Activated T-cell treated with anti-CD3 and anti-CD28 coated beads, Interleukin-2, amount 50 U/mL, for 24 hours (primary cell): ENCODE measurements at regions not wholly inside any gene's neighbourhood (a gene's known extent, or its start where the extent isn't known, plus 50 kb on each side); places are given as distances from the start of the nearest gene placed in this dataset.
"Not testable (repeated sequence)": the region's sequence is repeated elsewhere in the genome, so short reads cannot be mapped to it uniquely, and the experiment has no call there.

Source experiments
- DNase-seq: peaks from one replicate; pipeline ENCODE4 v3.0.0-alpha.2; 2020
- H3K27ac Mint-ChIP-seq: 2 replicates; pipeline ENCODE4 v1.8.0; 2020; ENCODE audit warnings: mild to moderate bottlenecking, mixed read lengths
- H3K27me3 Mint-ChIP-seq: 2 replicates; pipeline ENCODE4 v1.8.0; 2020; ENCODE audit warnings: mixed read lengths
- H3K36me3 Mint-ChIP-seq: 2 replicates; pipeline ENCODE4 v1.8.0; 2020; ENCODE audit warnings: low read depth, mixed read lengths
- H3K4me1 Mint-ChIP-seq: 2 replicates; pipeline ENCODE4 v1.8.0; 2020; ENCODE audit warnings: low read depth, mixed read lengths
- H3K4me3 Mint-ChIP-seq: 2 replicates; pipeline ENCODE4 v1.8.0; 2020; ENCODE audit warnings: mild to moderate bottlenecking, moderate library complexity, mixed read lengths
- H3K9me3 Mint-ChIP-seq: 2 replicates; pipeline ENCODE4 v1.8.0; 2020; ENCODE audit warnings: mixed read lengths

- no peaks in the 10 kb centered on the region for H3K4me1 Mint-ChIP-seq
- H3K4me3 Mint-ChIP-seq = no peak overlapping the region
- DNase-seq = no peak
- peaks cover 16% of the 10 kb centered on the region for H3K9me3 Mint-ChIP-seq
- H3K27me3 Mint-ChIP-seq = no peaks in the 10 kb centered on the region
- no peaks in the 10 kb centered on the region for H3K36me3 Mint-ChIP-seq
- no peak overlapping the region for H3K27ac Mint-ChIP-seq
Observed at GRCh38 chr5:104599726-104600125, 1037.1 kb upstream of the NUDT12 start.

DNA sequence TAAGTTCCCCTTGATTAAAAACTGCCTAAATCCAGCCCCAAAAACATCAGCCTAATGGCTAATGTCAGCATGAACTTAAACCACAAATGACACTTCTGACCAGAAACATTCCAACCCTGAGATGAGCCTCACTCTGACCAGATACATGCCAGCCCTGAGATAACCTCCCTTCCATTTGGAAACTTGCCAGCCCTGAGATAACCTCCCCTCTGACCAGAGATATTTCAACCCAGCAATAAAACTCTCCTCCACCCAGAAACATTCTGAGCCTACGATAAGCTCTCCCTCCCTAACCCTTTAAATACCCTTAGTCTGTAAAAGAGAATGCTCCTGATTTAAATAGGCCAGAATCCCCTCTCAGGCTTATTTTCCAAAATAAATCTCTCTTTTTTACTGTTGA is 1035.7 kb upstream of the NUDT12 start:
- peaks cover 19% of the 10 kb centered on the region for H3K9me3 Mint-ChIP-seq
- H3K27ac Mint-ChIP-seq = no peak overlapping the region
- DNase-seq = no peak
- H3K27me3 Mint-ChIP-seq = no peaks in the 10 kb centered on the region
- H3K4me3 Mint-ChIP-seq = no peak overlapping the region
- no peaks in the 10 kb centered on the region for H3K4me1 Mint-ChIP-seq
- H3K36me3 Mint-ChIP-seq = no peaks in the 10 kb centered on the region

- H3K4me1 Mint-ChIP-seq = no peaks in the 10 kb centered on the region
- DNase-seq = no peak
- H3K36me3 Mint-ChIP-seq = no peaks in the 10 kb centered on the region
- no peak overlapping the region for H3K27ac Mint-ChIP-seq
- no peak overlapping the region for H3K4me3 Mint-ChIP-seq
- H3K27me3 Mint-ChIP-seq = no peaks in the 10 kb centered on the region
- peaks cover 22% of the 10 kb centered on the region for H3K9me3 Mint-ChIP-seq
Observed at GRCh38 chr5:104594850-104595249, 1032.3 kb upstream of the NUDT12 start.

DNA sequence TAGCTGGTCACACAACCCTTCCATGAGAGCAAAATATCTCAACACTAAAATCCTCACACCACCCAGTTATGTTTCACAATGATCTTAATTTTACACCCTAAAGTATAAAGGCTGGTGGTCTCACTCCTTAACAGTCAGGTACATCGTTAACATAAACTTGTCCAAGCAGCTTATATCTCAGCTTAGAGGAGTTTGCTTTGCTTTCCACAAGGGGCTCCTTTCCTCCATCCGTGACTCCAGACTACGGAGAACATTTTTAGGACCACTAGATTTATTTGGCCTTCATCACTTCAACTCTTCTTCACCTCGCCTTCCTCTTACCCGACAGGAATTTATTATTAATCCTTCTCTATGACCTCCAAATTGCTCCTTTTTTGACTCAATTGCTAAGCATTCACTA is 1014.1 kb upstream of the NUDT12 start:
- no peak for DNase-seq
- no peaks in the 10 kb centered on the region for H3K36me3 Mint-ChIP-seq
- H3K9me3 Mint-ChIP-seq = peaks cover 5% of the 10 kb centered on the region
- H3K27ac Mint-ChIP-seq = no peak overlapping the region
- no peaks in the 10 kb centered on the region for H3K27me3 Mint-ChIP-seq
- no peak overlapping the region for H3K4me3 Mint-ChIP-seq
- no peaks in the 10 kb centered on the region for H3K4me1 Mint-ChIP-seq

GRCh38 chr5:104573949-104574709 is 1011.5 kb upstream of the NUDT12 start:
- no peaks in the 10 kb centered on the region for H3K27me3 Mint-ChIP-seq
- no peak for DNase-seq
- H3K9me3 Mint-ChIP-seq = peaks cover 6% of the 10 kb centered on the region
- H3K27ac Mint-ChIP-seq = no peak overlapping the region
- H3K36me3 Mint-ChIP-seq = no peaks in the 10 kb centered on the region
- H3K4me1 Mint-ChIP-seq = no peaks in the 10 kb centered on the region
- H3K4me3 Mint-ChIP-seq = no peak overlapping the region

DNA sequence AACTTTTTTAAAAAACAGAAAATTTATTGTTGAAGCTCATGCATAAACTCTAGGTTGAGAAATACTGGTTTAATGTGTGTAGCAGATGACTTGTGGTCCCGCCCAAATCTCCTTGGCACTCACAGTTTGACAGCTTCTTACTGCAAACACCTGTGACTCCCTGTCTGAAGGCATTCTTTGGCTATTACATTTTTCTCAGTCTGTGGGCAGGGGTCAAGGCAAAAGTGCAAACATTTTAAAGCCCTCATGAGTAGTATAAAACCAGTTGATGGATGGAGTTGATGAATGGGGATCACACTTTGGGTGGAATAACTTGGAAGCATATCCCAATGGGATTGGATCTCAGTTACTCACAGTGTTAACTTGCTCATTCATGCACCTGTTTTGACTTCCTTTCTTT is 1007.0 kb upstream of the NUDT12 start:
- Mint-ChIP-seq H3K4me1 (no peaks in the 10 kb centered on the region), H3K9me3 (peaks cover 7% of the 10 kb centered on the region), H3K36me3 (no peaks in the 10 kb centered on the region), H3K27me3 (no peaks in the 10 kb centered on the region), H3K4me3 (no peak overlapping the region), H3K27ac (no peak overlapping the region)
- DNase-seq = no peak

GRCh38 chr5:104564530-104564929 is 1001.9 kb upstream of the NUDT12 start:
- no peaks in the 10 kb centered on the region for H3K36me3 Mint-ChIP-seq
- no peak overlapping the region for H3K4me3 Mint-ChIP-seq
- peaks cover 22% of the 10 kb centered on the region for H3K9me3 Mint-ChIP-seq
- no peak overlapping the region for H3K27ac Mint-ChIP-seq
- no peaks in the 10 kb centered on the region for H3K27me3 Mint-ChIP-seq
- H3K4me1 Mint-ChIP-seq = no peaks in the 10 kb centered on the region
- DNase-seq = no peak

DNA sequence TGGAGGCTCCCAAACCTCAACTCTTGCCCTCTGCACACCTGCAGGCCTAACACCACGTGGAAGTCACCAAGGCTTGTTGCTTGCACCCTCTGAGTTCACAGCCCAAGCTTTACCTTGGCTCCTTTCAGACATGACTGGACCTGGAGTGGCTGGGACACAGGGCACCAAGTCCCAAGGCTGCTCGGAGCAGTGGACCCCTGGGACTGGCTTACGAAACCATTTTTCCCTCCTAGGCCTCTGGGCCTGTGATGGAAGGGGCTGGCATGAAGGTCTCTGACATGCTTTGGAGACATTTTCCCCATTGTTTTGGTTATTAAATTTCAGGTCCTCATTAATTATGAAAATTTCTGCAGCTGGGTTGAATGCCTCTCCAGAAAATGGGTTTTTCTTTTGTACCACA is 994.4 kb upstream of the NUDT12 start:
- Mint-ChIP-seq H3K9me3 (peaks cover 18% of the 10 kb centered on the region), H3K36me3 (no peaks in the 10 kb centered on the region), H3K4me3 (no peak overlapping the region), H3K4me1 (no peaks in the 10 kb centered on the region), H3K27me3 (no peaks in the 10 kb centered on the region), H3K27ac (no peak overlapping the region)
- DNase-seq = no peak

GRCh38 chr5:104551628-104552027 is 989.0 kb upstream of the NUDT12 start:
- Mint-ChIP-seq H3K4me3 (no peak overlapping the region), H3K27me3 (no peaks in the 10 kb centered on the region), H3K27ac (no peak overlapping the region), H3K4me1 (no peaks in the 10 kb centered on the region), H3K9me3 (peaks cover 4% of the 10 kb centered on the region), H3K36me3 (no peaks in the 10 kb centered on the region)
- DNase-seq = no peak

DNA sequence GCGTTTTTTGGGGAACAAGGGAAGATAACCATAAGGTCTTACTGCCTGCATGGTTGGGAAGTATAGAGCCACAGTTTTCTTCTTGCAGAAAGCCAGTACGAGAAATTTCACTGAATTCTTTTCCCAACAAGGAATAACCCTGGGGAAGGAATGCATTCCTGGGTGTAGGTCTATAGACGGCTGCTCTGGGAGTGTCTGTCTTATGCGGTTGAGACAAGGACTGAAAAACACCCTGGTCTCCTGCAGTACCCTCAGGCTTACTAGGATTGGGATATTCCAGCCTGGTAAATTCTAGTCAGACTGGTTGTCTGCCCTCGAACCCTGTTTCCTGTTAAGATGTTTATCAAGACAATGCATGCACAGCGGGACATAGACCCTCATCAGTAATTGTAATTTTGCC is 984.3 kb upstream of the NUDT12 start:
- H3K4me3 Mint-ChIP-seq, H3K9me3 Mint-ChIP-seq, DNase-seq, H3K27ac Mint-ChIP-seq, H3K27me3 Mint-ChIP-seq, H3K36me3 Mint-ChIP-seq, H3K4me1 Mint-ChIP-seq: not testable (repeated sequence)

DNA sequence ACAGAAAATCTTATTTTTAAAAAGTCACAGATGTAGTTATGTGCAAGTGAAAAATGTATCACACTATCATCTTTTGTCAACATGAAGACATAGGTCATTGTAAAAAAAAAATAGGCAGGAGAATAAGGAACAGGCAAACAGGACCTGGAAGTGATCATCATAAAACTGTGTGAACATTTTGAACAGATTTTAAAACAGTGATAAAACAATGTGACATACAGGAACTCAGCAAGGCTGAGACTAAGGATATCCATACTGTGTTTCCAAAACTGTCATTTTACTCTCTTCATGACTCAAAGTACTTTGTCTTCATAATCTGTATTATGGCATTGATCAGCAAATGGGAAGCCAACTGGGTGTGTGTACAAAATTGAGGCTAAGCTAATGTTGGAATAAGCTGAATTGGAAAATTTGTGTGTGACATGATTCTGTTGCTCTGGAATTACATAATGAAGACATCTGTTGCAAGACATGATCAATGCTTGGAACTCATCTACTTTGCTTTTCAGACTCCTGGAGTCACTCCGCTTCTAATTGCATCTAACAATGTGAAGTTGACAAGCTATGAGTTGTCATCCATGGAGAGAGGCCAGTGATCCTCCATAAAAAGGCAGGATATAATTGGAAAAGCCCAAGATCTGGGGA is 978.7 kb upstream of the NUDT12 start:
- Mint-ChIP-seq H3K36me3 (no peaks in the 10 kb centered on the region), H3K4me3 (no peak overlapping the region), H3K4me1 (no peaks in the 10 kb centered on the region), H3K9me3 (peaks cover 14% of the 10 kb centered on the region), H3K27ac (no peak overlapping the region), H3K27me3 (no peaks in the 10 kb centered on the region)
- DNase-seq = no peak

DNA sequence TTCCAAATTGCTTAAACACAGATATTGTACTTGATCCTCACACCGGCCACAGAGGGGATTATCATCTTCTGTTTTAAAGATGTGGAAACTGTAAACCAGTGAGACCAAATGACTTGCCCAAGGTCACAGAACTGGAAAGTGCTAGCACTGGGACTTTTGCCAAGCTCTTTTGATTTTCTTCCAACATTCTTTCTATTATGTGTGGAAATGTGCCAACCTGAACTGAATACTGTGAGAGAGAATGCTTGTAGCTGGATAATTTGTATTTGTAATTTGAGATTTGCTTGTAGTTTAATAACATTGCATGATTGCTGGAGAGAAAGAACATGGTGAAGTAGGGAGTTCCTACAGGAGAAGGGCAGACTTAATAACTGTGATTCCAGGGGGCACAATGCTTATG is 977.9 kb upstream of the NUDT12 start:
- Mint-ChIP-seq H3K9me3 (peaks cover 14% of the 10 kb centered on the region), H3K4me3 (no peak overlapping the region), H3K27me3 (no peaks in the 10 kb centered on the region), H3K4me1 (no peaks in the 10 kb centered on the region), H3K36me3 (no peaks in the 10 kb centered on the region), H3K27ac (no peak overlapping the region)
- DNase-seq = no peak

DNA sequence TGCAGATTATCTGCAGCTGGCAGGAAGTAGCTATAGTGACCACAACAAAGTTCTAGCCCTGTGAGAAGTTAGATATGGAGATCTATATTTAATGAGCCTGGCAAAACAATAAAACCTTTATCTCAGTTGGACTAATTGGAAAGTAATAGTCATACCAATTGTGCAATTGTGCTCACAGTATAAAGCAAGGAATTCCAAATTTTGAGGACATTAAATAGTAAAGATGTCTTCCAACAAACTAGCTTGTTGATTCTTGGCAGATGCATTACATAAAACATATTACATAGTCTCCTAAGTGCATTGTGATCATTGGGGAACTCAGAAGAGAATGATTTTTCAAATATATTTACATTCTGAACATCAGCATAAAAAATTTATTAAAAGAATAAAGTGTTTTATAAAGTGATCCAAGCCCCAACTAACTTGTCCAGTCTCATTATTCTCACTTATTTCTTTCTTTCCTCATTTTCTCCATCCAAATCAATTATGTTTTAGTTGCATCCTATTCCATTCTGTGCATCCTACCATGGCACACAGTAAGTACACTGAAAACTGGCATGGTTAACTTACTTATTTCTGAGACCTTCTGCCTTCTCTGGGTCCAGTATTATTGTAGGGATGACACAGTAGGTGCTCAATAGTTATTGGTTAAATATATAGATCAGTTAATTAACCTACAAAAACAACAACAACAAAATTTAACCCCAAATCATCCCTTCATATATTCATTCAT is 977.2 kb upstream of the NUDT12 start:
- H3K9me3 Mint-ChIP-seq = peaks cover 19% of the 10 kb centered on the region
- no peaks in the 10 kb centered on the region for H3K36me3 Mint-ChIP-seq
- no peaks in the 10 kb centered on the region for H3K27me3 Mint-ChIP-seq
- H3K27ac Mint-ChIP-seq = no peak overlapping the region
- H3K4me1 Mint-ChIP-seq = no peaks in the 10 kb centered on the region
- no peak for DNase-seq
- no peak overlapping the region for H3K4me3 Mint-ChIP-seq

DNA sequence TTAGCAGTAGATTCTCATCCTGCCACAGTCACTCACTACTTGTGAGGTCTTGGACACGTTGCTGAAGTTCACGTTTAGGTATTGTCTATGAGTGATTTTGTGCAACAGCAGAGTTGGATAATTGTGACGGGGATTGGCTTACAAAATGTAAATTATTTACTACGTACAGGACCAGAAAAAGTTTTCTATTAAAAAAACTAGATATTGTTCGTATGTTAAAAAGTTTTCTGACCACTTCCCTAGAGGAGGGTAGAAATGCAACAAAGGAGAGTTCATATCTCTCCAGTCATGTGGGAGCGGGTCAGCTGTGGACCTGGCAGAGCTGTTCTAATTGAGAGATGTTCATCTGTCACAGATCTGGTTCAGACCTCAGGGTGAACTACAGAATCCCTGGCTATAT is 976.1 kb upstream of the NUDT12 start:
- Mint-ChIP-seq H3K36me3 (no peaks in the 10 kb centered on the region), H3K27ac (no peak overlapping the region), H3K4me3 (no peak overlapping the region), H3K9me3 (peaks cover 20% of the 10 kb centered on the region), H3K4me1 (no peaks in the 10 kb centered on the region), H3K27me3 (no peaks in the 10 kb centered on the region)
- DNase-seq = no peak

- DNase-seq = no peak
Observed at GRCh38 chr5:104533498-104533897, 970.9 kb upstream of the NUDT12 start.

More at GRCh38 chr5:104533498-104533897, 970.9 kb upstream of the NUDT12 start:
- Mint-ChIP-seq H3K4me1 (no peaks in the 10 kb centered on the region), H3K36me3 (no peaks in the 10 kb centered on the region), H3K4me3 (no peak overlapping the region), H3K27ac (no peak overlapping the region), H3K9me3 (peaks cover 19% of the 10 kb centered on the region), H3K27me3 (no peaks in the 10 kb centered on the region)
